PC-9 (cell line): ENCODE measurements at regions not wholly inside any gene's neighbourhood (a gene's known extent, or its start where the extent isn't known, plus 50 kb on each side); places are given as distances from the start of the nearest gene placed in this dataset.
"Not testable (repeated sequence)": the region's sequence is repeated elsewhere in the genome, so short reads cannot be mapped to it uniquely, and the experiment has no call there.

Source experiments
- BruUV-seq: library from RNA; stranded (reverse); fragments of 400-500 nt; replicated peaks from 2 replicates; lab custom pipeline; 2021; lab: Mats Ljungman, UMichigan
- CTCF ChIA-PET: fragments of 300-600 bp; sonication (Branson Sonifier 250); formaldehyde crosslinking; loops from one replicate; lab custom pipeline; 2022; ENCODE audit warnings: antibody characterized with exemption; lab: Charles Lee
- POLR2A ChIA-PET: fragments of 300-600 bp; sonication (Branson Sonifier 250); formaldehyde crosslinking; loops from one replicate; lab custom pipeline; 2022; ENCODE audit warnings: antibody characterized with exemption; ENCODE audit not compliant: unreplicated experiment; lab: Charles Lee
- DNase-seq, 2 experiments: peaks; one replicate each; pipeline versions ENCODE4 v3.0.0 to v3.0.0-alpha.2; 2015 to 2022; ENCODE audit warnings: mixed read lengths in 1 of 2
- H2AFZ ChIP-seq: fragments of 200-600 bp; sonication (generic); 2 replicates; pipeline ENCODE4 v1.8.1; 2017; ENCODE audit warnings: antibody characterized with exemption
- H3F3A ChIP-seq: fragments of 200-600 bp; sonication (generic); 2 replicates; pipeline ENCODE4 v1.8.1; 2017; ENCODE audit warnings: antibody characterized with exemption, mild to moderate bottlenecking, low read depth; ENCODE audit not compliant: insufficient read depth
- H3K27ac ChIP-seq: fragments of 200-600 bp; sonication (generic); 2 replicates; pipeline ENCODE4 v1.6.1; 2016; ENCODE audit warnings: mixed run types
- H3K27me3 ChIP-seq: fragments of 200-600 bp; sonication (generic); 2 replicates; pipeline ENCODE4 v1.6.1; 2016; ENCODE audit warnings: low read depth, mixed run types; ENCODE audit not compliant: insufficient read depth
- H3K36me3 ChIP-seq: fragments of 200-600 bp; sonication (generic); 2 replicates; pipeline ENCODE4 v1.6.1; 2016; ENCODE audit warnings: low read depth, mixed run types
- H3K4me1 ChIP-seq: fragments of 200-600 bp; sonication (generic); replicated peaks from 2 replicates; pipeline ENCODE4 v1.6.1; 2016; ENCODE audit warnings: mixed run types; ENCODE audit not compliant: insufficient read depth
- H3K4me2 ChIP-seq: fragments of 200-600 bp; sonication (generic); 2 replicates; pipeline ENCODE4 v1.6.1; 2017; ENCODE audit warnings: mixed run types
- H3K4me3 ChIP-seq: fragments of 200-600 bp; sonication (generic); 2 replicates; pipeline ENCODE4 v1.6.1; 2016; ENCODE audit warnings: mixed run types
- H3K79me2 ChIP-seq: fragments of 200-600 bp; sonication (generic); 2 replicates; pipeline ENCODE4 v1.6.1; 2017; ENCODE audit warnings: low read depth, mixed run types
- H3K9me2 ChIP-seq: fragments of 200-600 bp; sonication (generic); 2 replicates; pipeline ENCODE4 v1.8.1; 2017; ENCODE audit warnings: mild to moderate bottlenecking; ENCODE audit not compliant: insufficient read depth
- H3K9me3 ChIP-seq: fragments of 200-600 bp; sonication (generic); 2 replicates; pipeline ENCODE4 v1.8.1; 2016; ENCODE audit warnings: low read depth; ENCODE audit not compliant: insufficient read depth
- H4K20me1 ChIP-seq: fragments of 200-600 bp; sonication (generic); 2 replicates; pipeline ENCODE4 v1.8.1; 2017; ENCODE audit not compliant: insufficient read depth
- EZH2 ChIP-seq: fragments of 200-600 bp; sonication (generic); IDR thresholded peaks from 2 replicates; pipeline ENCODE4 v1.8.0; 2017; ENCODE audit warnings: antibody characterized with exemption, low read depth
- intact Hi-C: fragments of 100-400 bp; cut with micrococcal nuclease; formaldehyde crosslinking; loops from one replicate; pipeline ENCODE4 v1.10.0; 2022; ENCODE audit not compliant: unreplicated experiment
- TF ChIP-seq, protein P1 (sequence below): fragments of 200-600 bp; sonication (generic); conservative IDR thresholded peaks from 2 replicates; pipeline ENCODE4 v1.6.1; 2017; ENCODE audit warnings: mixed run types, antibody characterized with exemption, mild to moderate bottlenecking, moderate library complexity

DNA sequence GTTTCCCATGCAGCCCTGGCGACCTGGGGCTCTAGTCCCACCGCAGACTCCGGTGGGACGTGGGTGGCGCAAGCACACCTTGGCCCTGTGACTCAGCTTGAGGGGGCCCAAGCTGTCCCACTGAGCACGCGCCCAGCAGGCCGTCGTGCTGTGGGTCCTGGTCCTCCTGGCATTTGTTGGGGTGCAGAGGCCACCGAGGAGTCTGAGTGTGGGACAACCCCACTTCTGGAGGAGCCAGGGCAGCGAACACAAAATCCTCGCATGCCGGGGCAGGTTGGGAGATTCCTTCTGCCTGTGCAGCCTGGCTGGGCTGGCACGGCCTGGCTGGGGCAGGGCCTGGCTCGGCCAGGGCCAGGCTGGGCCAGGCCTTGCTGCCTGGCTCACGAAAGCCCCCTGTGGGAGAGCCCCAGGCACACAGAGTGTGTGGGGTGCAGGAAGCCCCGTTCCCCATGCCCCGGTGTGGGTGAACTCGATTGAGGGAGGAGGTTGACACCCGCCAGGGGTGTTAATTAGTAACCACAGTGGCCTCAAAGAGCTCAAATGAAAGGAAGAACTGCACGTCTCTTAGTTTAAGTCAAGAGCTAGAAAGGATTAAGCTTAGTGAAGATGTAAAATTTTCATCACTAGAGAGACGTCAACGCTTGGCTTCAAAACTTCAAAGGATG lies 1808.5 kb upstream of the DEFB115 start:
- no peaks in the 10 kb centered on the region for H3K9me3 ChIP-seq
- ChIA-PET POLR2A (interaction anchor here (0.7 kb wide), 1 partner anchor 26 kb away, joined by 8 read pairs; no protein-coding TSS in a partner anchor), CTCF (no interaction called here)
- intact Hi-C loops = no loop called here
- no peak for DNase-seq
- H3K36me3 ChIP-seq = no peaks in the 10 kb centered on the region
- no TSS peak for BruUV-seq
- no peaks in the 10 kb centered on the region for H3K9me2 ChIP-seq
- H4K20me1 ChIP-seq = no peaks in the 10 kb centered on the region
- no peak overlapping the region for H2AFZ ChIP-seq
- H3K4me1 ChIP-seq = no peaks in the 10 kb centered on the region
- H3K27me3 ChIP-seq = peaks cover 11% of the 10 kb centered on the region; the same call in 1 of the 2 replicates
- no peak overlapping the region for H3K27ac ChIP-seq
- H3K79me2 ChIP-seq = no peaks in the 10 kb centered on the region
- TF ChIP-seq EZH2 = no peak
- TF ChIP-seq, protein P1, sequence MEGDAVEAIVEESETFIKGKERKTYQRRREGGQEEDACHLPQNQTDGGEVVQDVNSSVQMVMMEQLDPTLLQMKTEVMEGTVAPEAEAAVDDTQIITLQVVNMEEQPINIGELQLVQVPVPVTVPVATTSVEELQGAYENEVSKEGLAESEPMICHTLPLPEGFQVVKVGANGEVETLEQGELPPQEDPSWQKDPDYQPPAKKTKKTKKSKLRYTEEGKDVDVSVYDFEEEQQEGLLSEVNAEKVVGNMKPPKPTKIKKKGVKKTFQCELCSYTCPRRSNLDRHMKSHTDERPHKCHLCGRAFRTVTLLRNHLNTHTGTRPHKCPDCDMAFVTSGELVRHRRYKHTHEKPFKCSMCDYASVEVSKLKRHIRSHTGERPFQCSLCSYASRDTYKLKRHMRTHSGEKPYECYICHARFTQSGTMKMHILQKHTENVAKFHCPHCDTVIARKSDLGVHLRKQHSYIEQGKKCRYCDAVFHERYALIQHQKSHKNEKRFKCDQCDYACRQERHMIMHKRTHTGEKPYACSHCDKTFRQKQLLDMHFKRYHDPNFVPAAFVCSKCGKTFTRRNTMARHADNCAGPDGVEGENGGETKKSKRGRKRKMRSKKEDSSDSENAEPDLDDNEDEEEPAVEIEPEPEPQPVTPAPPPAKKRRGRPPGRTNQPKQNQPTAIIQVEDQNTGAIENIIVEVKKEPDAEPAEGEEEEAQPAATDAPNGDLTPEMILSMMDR = no peak
- H3K4me3 ChIP-seq = no peak overlapping the region
- no peak overlapping the region for H3K4me2 ChIP-seq
- H3F3A ChIP-seq = no peaks in the 10 kb centered on the region

- CTCF ChIA-PET = no interaction called here
- H3K27me3 ChIP-seq = 0 out of 2 replicates have a peak, but pooled peaks cover 2% of the 10 kb centered on the region
- TF ChIP-seq EZH2 = no peak
- TF ChIP-seq, protein P1 = no peak
- no peaks in the 10 kb centered on the region for H4K20me1 ChIP-seq
- H3F3A ChIP-seq = no peaks in the 10 kb centered on the region
- BruUV-seq = no TSS peak
- intact Hi-C loops = no loop called here
- no peaks in the 10 kb centered on the region for H3K4me1 ChIP-seq
- no peaks in the 10 kb centered on the region for H3K36me3 ChIP-seq
- no peak overlapping the region for H3K4me3 ChIP-seq
- no peak overlapping the region for H3K4me2 ChIP-seq
- POLR2A ChIA-PET = no interaction called here
- no peaks in the 10 kb centered on the region for H3K9me3 ChIP-seq
- H3K79me2 ChIP-seq = no peaks in the 10 kb centered on the region
- no peak overlapping the region for H3K27ac ChIP-seq
- no peak for DNase-seq
- H3K9me2 ChIP-seq = no peaks in the 10 kb centered on the region
- H2AFZ ChIP-seq = no peak overlapping the region
Measured at GRCh38 chr20:29452186-29452585, 1805.3 kb upstream of the DEFB115 start.

DNA sequence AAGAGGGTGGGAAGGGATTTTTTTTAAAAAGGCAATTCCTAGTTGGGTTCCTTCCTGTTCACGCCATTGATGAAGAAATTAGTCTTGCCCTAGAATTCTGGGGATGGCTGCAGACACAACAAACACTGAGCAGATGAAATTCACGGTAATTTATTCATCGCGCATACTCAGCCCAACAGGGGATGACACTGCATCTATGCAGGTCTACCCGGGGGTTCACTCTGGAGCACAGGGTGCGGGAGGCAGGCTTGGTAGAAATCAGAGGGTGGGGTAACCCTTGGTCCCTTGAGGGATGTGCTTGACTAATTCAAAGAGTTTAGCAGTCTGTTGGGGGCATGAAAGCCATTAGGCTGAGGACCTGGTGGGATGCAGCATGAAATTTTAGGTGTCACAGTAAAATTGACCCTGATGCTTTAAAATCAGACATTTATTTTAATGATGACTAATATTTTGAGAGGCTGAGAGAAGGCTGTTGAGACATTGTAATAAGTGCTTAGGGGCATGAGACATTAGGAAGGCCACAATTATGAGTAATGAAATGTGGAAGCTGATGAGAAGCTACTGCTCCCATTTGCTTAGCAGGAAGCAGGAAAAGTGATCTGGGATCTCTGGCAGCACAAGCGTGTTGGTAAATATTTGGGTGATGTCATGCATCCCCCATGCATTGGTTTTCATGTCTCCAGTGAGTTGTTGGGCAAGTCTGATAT lies 1800.3 kb upstream of the DEFB115 start:
- H3F3A ChIP-seq, H3K9me3 ChIP-seq, DNase-seq, H3K27ac ChIP-seq, H3K27me3 ChIP-seq, H3K4me2 ChIP-seq, CTCF ChIA-PET, H4K20me1 ChIP-seq, H3K79me2 ChIP-seq, H3K9me2 ChIP-seq, H3K4me3 ChIP-seq, intact Hi-C loops, BruUV-seq, H2AFZ ChIP-seq, POLR2A ChIA-PET, H3K4me1 ChIP-seq, H3K36me3 ChIP-seq: not testable (repeated sequence)
